H1 (cell line): ENCODE measurements at regions not wholly inside any gene's neighbourhood (a gene's known extent, or its start where the extent isn't known, plus 50 kb on each side); places are given as distances from the start of the nearest gene placed in this dataset.

Experiments
- CREB1 ChIP-seq: IDR thresholded peaks from 2 replicates; pipeline ENCODE4 v1.6.1; 2012; ENCODE audit warnings: inconsistent platforms
- GTF2F1 ChIP-seq: IDR thresholded peaks from 2 replicates; pipeline ENCODE4 v1.6.1; 2012; ENCODE audit warnings: low read depth, low read length, improper control_type of control experiment, borderline replicate concordance
- JUND ChIP-seq: IDR thresholded peaks from 2 replicates; pipeline ENCODE4 v1.6.1; 2011; ENCODE audit warnings: mild to moderate bottlenecking, improper control_type of control experiment, low read length
- POLR2A ChIP-seq, 2 experiments: IDR thresholded peaks; 1 replicate in 1 of 2; 2 replicates in 1 of 2; pipeline ENCODE4 v1.6.1; 2011; ENCODE audit warnings: low read depth in 2 of 2, low read length in 2 of 2, mild to moderate bottlenecking in 2 of 2; ENCODE audit errors: control extremely low read depth in 1 of 2
- SP2 ChIP-seq: IDR thresholded peaks from 2 replicates; pipeline ENCODE4 v1.6.1; 2012; ENCODE audit warnings: mild to moderate bottlenecking, low read length, inconsistent platforms
- TBP ChIP-seq: IDR thresholded peaks from 2 replicates; pipeline ENCODE4 v1.6.1; 2011; ENCODE audit warnings: low read depth, low read length, improper control_type of control experiment
- TCF12 ChIP-seq: IDR thresholded peaks from 2 replicates; pipeline ENCODE4 v1.6.1; 2011; ENCODE audit warnings: low read depth, mild to moderate bottlenecking, low read length
- TF ChIP-seq, protein P1 (sequence below): fragments of 300-600 bp; sonication (generic); IDR thresholded peaks from 2 replicates; pipeline ENCODE4 v1.7.1; 2012; ENCODE audit warnings: low read length, moderate library complexity, mild to moderate bottlenecking, inconsistent platforms; ENCODE audit not compliant: insufficient replicate concordance
- TF ChIP-seq, protein P2 (sequence below): IDR thresholded peaks from 2 replicates; pipeline ENCODE4 v1.6.1; 2011; ENCODE audit warnings: low read length, improper control_type of control experiment

GRCh38 chrX:131944936-131945902 is 77.9 kb upstream of the STK26 start (continued):
- TF ChIP-seq SP2 (no peak), TCF12 (no peak), GTF2F1 (no peak), TBP (no peak), JUND (no peak), CREB1 (no peak), POLR2A (IDR thresholded peaks at IDR 0.05; ENCODE audit: control extremely low read depth in 1 of 2, low read depth in 2 of 2, low read length in 2 of 2) (no peak)
- TF ChIP-seq, protein P1, sequence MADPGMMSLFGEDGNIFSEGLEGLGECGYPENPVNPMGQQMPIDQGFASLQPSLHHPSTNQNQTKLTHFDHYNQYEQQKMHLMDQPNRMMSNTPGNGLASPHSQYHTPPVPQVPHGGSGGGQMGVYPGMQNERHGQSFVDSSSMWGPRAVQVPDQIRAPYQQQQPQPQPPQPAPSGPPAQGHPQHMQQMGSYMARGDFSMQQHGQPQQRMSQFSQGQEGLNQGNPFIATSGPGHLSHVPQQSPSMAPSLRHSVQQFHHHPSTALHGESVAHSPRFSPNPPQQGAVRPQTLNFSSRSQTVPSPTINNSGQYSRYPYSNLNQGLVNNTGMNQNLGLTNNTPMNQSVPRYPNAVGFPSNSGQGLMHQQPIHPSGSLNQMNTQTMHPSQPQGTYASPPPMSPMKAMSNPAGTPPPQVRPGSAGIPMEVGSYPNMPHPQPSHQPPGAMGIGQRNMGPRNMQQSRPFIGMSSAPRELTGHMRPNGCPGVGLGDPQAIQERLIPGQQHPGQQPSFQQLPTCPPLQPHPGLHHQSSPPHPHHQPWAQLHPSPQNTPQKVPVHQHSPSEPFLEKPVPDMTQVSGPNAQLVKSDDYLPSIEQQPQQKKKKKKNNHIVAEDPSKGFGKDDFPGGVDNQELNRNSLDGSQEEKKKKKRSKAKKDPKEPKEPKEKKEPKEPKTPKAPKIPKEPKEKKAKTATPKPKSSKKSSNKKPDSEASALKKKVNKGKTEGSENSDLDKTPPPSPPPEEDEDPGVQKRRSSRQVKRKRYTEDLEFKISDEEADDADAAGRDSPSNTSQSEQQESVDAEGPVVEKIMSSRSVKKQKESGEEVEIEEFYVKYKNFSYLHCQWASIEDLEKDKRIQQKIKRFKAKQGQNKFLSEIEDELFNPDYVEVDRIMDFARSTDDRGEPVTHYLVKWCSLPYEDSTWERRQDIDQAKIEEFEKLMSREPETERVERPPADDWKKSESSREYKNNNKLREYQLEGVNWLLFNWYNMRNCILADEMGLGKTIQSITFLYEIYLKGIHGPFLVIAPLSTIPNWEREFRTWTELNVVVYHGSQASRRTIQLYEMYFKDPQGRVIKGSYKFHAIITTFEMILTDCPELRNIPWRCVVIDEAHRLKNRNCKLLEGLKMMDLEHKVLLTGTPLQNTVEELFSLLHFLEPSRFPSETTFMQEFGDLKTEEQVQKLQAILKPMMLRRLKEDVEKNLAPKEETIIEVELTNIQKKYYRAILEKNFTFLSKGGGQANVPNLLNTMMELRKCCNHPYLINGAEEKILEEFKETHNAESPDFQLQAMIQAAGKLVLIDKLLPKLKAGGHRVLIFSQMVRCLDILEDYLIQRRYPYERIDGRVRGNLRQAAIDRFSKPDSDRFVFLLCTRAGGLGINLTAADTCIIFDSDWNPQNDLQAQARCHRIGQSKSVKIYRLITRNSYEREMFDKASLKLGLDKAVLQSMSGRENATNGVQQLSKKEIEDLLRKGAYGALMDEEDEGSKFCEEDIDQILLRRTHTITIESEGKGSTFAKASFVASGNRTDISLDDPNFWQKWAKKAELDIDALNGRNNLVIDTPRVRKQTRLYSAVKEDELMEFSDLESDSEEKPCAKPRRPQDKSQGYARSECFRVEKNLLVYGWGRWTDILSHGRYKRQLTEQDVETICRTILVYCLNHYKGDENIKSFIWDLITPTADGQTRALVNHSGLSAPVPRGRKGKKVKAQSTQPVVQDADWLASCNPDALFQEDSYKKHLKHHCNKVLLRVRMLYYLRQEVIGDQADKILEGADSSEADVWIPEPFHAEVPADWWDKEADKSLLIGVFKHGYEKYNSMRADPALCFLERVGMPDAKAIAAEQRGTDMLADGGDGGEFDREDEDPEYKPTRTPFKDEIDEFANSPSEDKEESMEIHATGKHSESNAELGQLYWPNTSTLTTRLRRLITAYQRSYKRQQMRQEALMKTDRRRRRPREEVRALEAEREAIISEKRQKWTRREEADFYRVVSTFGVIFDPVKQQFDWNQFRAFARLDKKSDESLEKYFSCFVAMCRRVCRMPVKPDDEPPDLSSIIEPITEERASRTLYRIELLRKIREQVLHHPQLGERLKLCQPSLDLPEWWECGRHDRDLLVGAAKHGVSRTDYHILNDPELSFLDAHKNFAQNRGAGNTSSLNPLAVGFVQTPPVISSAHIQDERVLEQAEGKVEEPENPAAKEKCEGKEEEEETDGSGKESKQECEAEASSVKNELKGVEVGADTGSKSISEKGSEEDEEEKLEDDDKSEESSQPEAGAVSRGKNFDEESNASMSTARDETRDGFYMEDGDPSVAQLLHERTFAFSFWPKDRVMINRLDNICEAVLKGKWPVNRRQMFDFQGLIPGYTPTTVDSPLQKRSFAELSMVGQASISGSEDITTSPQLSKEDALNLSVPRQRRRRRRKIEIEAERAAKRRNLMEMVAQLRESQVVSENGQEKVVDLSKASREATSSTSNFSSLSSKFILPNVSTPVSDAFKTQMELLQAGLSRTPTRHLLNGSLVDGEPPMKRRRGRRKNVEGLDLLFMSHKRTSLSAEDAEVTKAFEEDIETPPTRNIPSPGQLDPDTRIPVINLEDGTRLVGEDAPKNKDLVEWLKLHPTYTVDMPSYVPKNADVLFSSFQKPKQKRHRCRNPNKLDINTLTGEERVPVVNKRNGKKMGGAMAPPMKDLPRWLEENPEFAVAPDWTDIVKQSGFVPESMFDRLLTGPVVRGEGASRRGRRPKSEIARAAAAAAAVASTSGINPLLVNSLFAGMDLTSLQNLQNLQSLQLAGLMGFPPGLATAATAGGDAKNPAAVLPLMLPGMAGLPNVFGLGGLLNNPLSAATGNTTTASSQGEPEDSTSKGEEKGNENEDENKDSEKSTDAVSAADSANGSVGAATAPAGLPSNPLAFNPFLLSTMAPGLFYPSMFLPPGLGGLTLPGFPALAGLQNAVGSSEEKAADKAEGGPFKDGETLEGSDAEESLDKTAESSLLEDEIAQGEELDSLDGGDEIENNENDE, result no peak
- TF ChIP-seq, protein P2, sequence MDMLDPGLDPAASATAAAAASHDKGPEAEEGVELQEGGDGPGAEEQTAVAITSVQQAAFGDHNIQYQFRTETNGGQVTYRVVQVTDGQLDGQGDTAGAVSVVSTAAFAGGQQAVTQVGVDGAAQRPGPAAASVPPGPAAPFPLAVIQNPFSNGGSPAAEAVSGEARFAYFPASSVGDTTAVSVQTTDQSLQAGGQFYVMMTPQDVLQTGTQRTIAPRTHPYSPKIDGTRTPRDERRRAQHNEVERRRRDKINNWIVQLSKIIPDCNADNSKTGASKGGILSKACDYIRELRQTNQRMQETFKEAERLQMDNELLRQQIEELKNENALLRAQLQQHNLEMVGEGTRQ, result no peak
- TF ChIP-seq, all 59 proteins: peak for 0
